Uterus (tissue), 2 donors: ENCODE measurements at regions not wholly inside any gene's neighbourhood (a gene's known extent, or its start where the extent isn't known, plus 50 kb on each side); places are given as distances from the start of the nearest gene placed in this dataset.

Experiments used
- POLR2A ChIP-seq, 2 donors: fragments of 450-650 bp; IDR thresholded peaks; one replicate each; pipeline ENCODE4 v1.6.1; 2016; ENCODE audit warnings: antibody characterized with exemption in 2 of 2, mild to moderate bottlenecking in 1 of 2, moderate library complexity in 1 of 2
- TF ChIP-seq, protein P1 (sequence below), 4 experiments: fragments of 200-600 bp in 2 of 4; fragments of 450-650 bp in 2 of 4; sonication (generic) in 2 of 4; IDR thresholded peaks; one replicate each; pipeline ENCODE4 v1.5.1; 2016 to 2019; ENCODE audit warnings: antibody characterized with exemption in 4 of 4, mild to moderate bottlenecking in 2 of 4, moderate library complexity in 1 of 4

DNA sequence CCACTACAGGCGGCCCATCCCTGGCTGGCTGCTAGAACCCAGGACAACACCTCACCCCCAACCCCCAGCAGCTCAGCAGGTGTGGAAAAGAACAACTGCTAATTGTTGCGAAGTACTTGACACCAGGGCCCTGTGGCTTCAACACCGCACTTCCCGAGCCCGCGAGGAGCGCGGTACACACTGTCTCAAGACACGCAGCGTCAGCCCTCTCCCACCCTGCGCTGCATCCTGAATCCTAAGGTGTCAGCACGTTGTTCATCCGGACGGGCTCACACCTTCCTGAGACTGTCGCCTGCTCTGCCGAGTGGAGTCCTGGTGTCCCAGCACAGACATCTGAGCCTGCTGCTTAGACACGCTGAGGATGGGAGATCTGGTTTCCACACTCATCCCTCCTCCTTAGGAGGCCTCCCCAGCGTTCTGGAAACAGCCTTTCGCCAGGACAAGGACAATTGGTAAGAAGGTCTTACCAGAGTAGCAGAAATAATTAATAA lies 1336.2 kb downstream of the BRD1 start:
- TF ChIP-seq, protein P1, sequence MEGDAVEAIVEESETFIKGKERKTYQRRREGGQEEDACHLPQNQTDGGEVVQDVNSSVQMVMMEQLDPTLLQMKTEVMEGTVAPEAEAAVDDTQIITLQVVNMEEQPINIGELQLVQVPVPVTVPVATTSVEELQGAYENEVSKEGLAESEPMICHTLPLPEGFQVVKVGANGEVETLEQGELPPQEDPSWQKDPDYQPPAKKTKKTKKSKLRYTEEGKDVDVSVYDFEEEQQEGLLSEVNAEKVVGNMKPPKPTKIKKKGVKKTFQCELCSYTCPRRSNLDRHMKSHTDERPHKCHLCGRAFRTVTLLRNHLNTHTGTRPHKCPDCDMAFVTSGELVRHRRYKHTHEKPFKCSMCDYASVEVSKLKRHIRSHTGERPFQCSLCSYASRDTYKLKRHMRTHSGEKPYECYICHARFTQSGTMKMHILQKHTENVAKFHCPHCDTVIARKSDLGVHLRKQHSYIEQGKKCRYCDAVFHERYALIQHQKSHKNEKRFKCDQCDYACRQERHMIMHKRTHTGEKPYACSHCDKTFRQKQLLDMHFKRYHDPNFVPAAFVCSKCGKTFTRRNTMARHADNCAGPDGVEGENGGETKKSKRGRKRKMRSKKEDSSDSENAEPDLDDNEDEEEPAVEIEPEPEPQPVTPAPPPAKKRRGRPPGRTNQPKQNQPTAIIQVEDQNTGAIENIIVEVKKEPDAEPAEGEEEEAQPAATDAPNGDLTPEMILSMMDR (IDR thresholded peaks at IDR 0.05) = no peak
- TF ChIP-seq POLR2A (IDR thresholded peaks at IDR 0.05) = no peak
